ENCODE measurements at regions not wholly inside any gene's neighbourhood (a gene's known extent, or its start where the extent isn't known, plus 50 kb on each side); places are given as distances from the start of the nearest gene placed in this dataset.

DNA sequence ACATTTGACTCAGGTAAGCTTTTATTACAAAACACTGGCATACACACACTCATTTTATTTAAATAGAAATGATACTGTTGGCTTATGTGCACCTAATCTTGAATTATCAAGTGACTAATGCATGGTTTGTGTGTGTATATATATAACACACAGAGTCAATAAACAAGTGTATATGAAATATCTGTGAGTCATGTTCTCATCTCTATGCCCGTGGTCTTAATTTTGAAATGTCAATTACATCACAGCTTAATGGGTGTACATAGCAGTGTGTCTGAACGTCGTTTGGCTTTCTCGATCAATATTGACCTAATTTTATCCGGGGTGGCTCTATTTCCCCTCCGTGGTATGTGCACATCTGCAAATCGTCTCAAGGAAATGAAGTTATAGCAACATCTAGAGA, 104.0 kb upstream of the ZFP64 start:
- H3K27ac ChIP-seq (ENCODE audit: low read length) = no peak overlapping the region
- no peak overlapping the region for H3K4me3 ChIP-seq (ENCODE audit: low read length)
- no peaks in the 10 kb centered on the region for H3K4me1 ChIP-seq (ENCODE audit: low read length)
- H4K20me1 ChIP-seq (ENCODE audit: insufficient read depth, low read length) = no peaks in the 10 kb centered on the region
- H3K36me3 ChIP-seq (replicated peaks; ENCODE audit: low read depth, low read length) = no peaks in the 10 kb centered on the region
- peaks cover 20% of the 10 kb centered on the region for H3K27me3 ChIP-seq (ENCODE audit: low read depth, low read length)
- no peaks in the 10 kb centered on the region for H3K79me2 ChIP-seq (ENCODE audit: low read length)
- no peak overlapping the region for H3K9ac ChIP-seq (ENCODE audit: low read length)
- H2AFZ ChIP-seq (ENCODE audit: low read depth, low read length) = no peak overlapping the region
- TF ChIP-seq EZH2phosphoT487 (IDR thresholded peaks at IDR 0.05; ENCODE audit: low read depth) (no peak), CTCF (IDR thresholded peaks at IDR 0.05; ENCODE audit: low read depth, low read length) (no peak)
- H3K4me2 ChIP-seq (ENCODE audit: low read length) = no peak overlapping the region
- no peaks in the 10 kb centered on the region for H3K9me3 ChIP-seq (ENCODE audit: insufficient read depth, low read length)

GRCh38 chr20:52294106-52294628, 102.6 kb upstream of the ZFP64 start:
- no peak overlapping the region for H3K4me2 ChIP-seq (ENCODE audit: low read length)
- no peaks in the 10 kb centered on the region for H3K9me3 ChIP-seq (ENCODE audit: insufficient read depth, low read length)
- no peaks in the 10 kb centered on the region for H3K79me2 ChIP-seq (ENCODE audit: low read length)
- TF ChIP-seq EZH2phosphoT487 (IDR thresholded peaks at IDR 0.05; ENCODE audit: low read depth) = no peak
- no peak for TF ChIP-seq CTCF (IDR thresholded peaks at IDR 0.05; ENCODE audit: low read depth, low read length)
- H3K4me1 ChIP-seq (ENCODE audit: low read length) = no peaks in the 10 kb centered on the region
- no peaks in the 10 kb centered on the region for H3K36me3 ChIP-seq (replicated peaks; ENCODE audit: low read depth, low read length)
- no peak overlapping the region for H3K9ac ChIP-seq (ENCODE audit: low read length)
- H3K4me3 ChIP-seq (ENCODE audit: low read length) = no peak overlapping the region
- H2AFZ ChIP-seq (ENCODE audit: low read depth, low read length) = no peak overlapping the region
- peaks cover 20% of the 10 kb centered on the region for H3K27me3 ChIP-seq (ENCODE audit: low read depth, low read length)
- H4K20me1 ChIP-seq (ENCODE audit: insufficient read depth, low read length) = no peaks in the 10 kb centered on the region
- H3K27ac ChIP-seq (ENCODE audit: low read length) = no peak overlapping the region

DNA sequence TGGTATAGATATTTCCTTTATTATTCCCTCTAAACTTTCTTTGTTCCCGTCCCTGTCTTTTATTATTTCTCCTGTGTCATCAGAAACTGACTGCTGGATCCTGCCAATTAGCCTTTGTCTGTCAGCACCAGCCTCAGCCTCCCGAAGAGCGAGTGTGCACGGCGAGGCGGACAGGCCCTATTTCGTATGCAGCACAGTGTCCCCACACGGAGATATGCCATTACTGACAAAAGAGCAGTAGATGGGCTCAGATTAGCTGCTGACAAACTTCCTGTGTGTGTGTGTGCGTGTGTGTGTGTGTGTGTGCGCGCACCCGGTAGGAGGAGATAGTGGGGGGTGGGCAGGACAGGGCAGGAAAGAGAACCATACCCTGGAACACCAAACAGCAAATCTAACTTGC, 99.5 kb upstream of the ZFP64 start:
- H2AFZ ChIP-seq (ENCODE audit: low read depth, low read length) = no peak overlapping the region
- H3K36me3 ChIP-seq (replicated peaks; ENCODE audit: low read depth, low read length) = no peaks in the 10 kb centered on the region
- TF ChIP-seq EZH2phosphoT487 (IDR thresholded peaks at IDR 0.05; ENCODE audit: low read depth) (no peak), CTCF (IDR thresholded peaks at IDR 0.05; ENCODE audit: low read depth, low read length) (no peak)
- H3K4me3 ChIP-seq (ENCODE audit: low read length) = no peak overlapping the region
- no peaks in the 10 kb centered on the region for H4K20me1 ChIP-seq (ENCODE audit: insufficient read depth, low read length)
- H3K4me1 ChIP-seq (ENCODE audit: low read length) = no peaks in the 10 kb centered on the region
- H3K27ac ChIP-seq (ENCODE audit: low read length) = no peak overlapping the region
- H3K9me3 ChIP-seq (ENCODE audit: insufficient read depth, low read length) = no peaks in the 10 kb centered on the region
- H3K4me2 ChIP-seq (ENCODE audit: low read length) = no peak overlapping the region
- H3K9ac ChIP-seq (ENCODE audit: low read length) = no peak overlapping the region
- peaks cover 22% of the 10 kb centered on the region for H3K27me3 ChIP-seq (ENCODE audit: low read depth, low read length)
- H3K79me2 ChIP-seq (ENCODE audit: low read length) = no peaks in the 10 kb centered on the region

DNA sequence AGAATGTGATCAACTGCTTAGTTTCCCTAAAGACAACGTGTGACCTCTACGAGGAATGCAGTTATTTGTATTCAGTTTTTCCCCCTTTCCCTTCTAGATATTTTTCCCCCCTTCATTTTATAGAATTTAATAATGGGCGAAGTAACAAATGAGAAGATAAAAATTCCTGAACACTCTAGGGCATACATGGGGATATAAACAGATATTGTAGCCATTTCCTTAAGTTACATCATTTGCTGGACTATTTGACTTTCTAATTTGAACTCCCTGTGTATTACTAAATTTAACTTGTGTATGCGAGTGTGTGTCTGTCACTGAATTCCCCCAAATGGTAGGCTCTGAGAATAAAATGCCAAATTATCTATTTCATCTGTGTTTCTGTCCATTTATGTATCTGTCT, 99.0 kb upstream of the ZFP64 start:
- Histone ChIP-seq H3K9ac (ENCODE audit: low read length) (no peak overlapping the region), H4K20me1 (ENCODE audit: insufficient read depth, low read length) (no peaks in the 10 kb centered on the region), H3K4me3 (ENCODE audit: low read length) (no peak overlapping the region), H3K4me2 (ENCODE audit: low read length) (no peak overlapping the region), H3K27ac (ENCODE audit: low read length) (no peak overlapping the region), H2AFZ (ENCODE audit: low read depth, low read length) (no peak overlapping the region), H3K36me3 (replicated peaks; ENCODE audit: low read depth, low read length) (no peaks in the 10 kb centered on the region), H3K4me1 (ENCODE audit: low read length) (no peaks in the 10 kb centered on the region), H3K9me3 (ENCODE audit: insufficient read depth, low read length) (no peaks in the 10 kb centered on the region), H3K27me3 (ENCODE audit: low read depth, low read length) (peaks cover 22% of the 10 kb centered on the region), H3K79me2 (ENCODE audit: low read length) (no peaks in the 10 kb centered on the region)
- TF ChIP-seq EZH2phosphoT487 (IDR thresholded peaks at IDR 0.05; ENCODE audit: low read depth) = no peak
